ENCODE measurements at regions not wholly inside any gene's neighbourhood (a gene's known extent, or its start where the extent isn't known, plus 50 kb on each side); places are given as distances from the start of the nearest gene placed in this dataset.

- TF ChIP-seq POLR2AphosphoS5 (IDR thresholded peaks at IDR 0.05; ENCODE audit: low read depth), result no peak
- TF ChIP-seq CTCF (conservative IDR thresholded peaks at IDR 0.05; ENCODE audit: low read depth in 2 of 2), result no peak
- no peak for TF ChIP-seq ETS1 (IDR thresholded peaks at IDR 0.05)
- TF ChIP-seq CREB1 (CRISPR knock-in tag; IDR thresholded peaks at IDR 0.05; ENCODE audit: low read depth), result no peak
- TF ChIP-seq EZH2 (IDR thresholded peaks at IDR 0.05; ENCODE audit: low read depth, unreplicated experiment), result no peak
Observed at GRCh38 chr2:196480653-196481323, 158.7 kb upstream of the CCDC150 start.

All from GM23338 (cell line).